Neural cell (in vitro differentiated cells): ENCODE measurements at regions not wholly inside any gene's neighbourhood (a gene's known extent, or its start where the extent isn't known, plus 50 kb on each side); places are given as distances from the start of the nearest gene placed in this dataset.

Source experiments
- H2AFZ ChIP-seq: fragments of 200-600, 300-800 bp; sonication (generic), shearing (Covaris generic); 2 replicates; pipeline ENCODE4 v1.6.0; 2014; ENCODE audit warnings: low read depth, mild to moderate bottlenecking, antibody characterized with exemption, low read length, moderate library complexity
- H3F3A ChIP-seq: fragments of 200-600 bp; shearing (Covaris generic); 2 replicates; pipeline ENCODE4 v1.6.1; 2016; ENCODE audit warnings: mild to moderate bottlenecking, moderate library complexity, mixed read lengths, antibody characterized with exemption, low read length; ENCODE audit not compliant: insufficient read depth, poor library complexity, severe bottlenecking
- H3K27ac ChIP-seq: fragments of 200-600, 300-800 bp; sonication (generic), shearing (Covaris generic); 2 replicates; pipeline ENCODE4 v1.5.1; 2014; ENCODE audit warnings: mild to moderate bottlenecking, low read length, moderate library complexity
- H3K27me3 ChIP-seq: fragments of 300-800, 200-600 bp; sonication (generic), shearing (Covaris generic); 2 replicates; pipeline ENCODE4 v1.6.0; 2014; ENCODE audit warnings: mild to moderate bottlenecking, low read depth, low read length, moderate library complexity; ENCODE audit not compliant: insufficient read depth
- H3K36me3 ChIP-seq: fragments of 300-800, 200-600 bp; sonication (generic), shearing (Covaris generic); 2 replicates; pipeline ENCODE4 v1.5.1; 2014; ENCODE audit warnings: mild to moderate bottlenecking, antibody characterized with exemption, low read length, moderate library complexity; ENCODE audit not compliant: insufficient read depth
- H3K4me2 ChIP-seq: fragments of 300-800, 200-600 bp; sonication (generic), shearing (Covaris generic); 2 replicates; pipeline ENCODE4 v1.6.0; 2014; ENCODE audit warnings: mild to moderate bottlenecking, low read length
- H3K4me3 ChIP-seq: fragments of 300-800, 200-600 bp; sonication (generic), shearing (Covaris generic); 2 replicates; pipeline ENCODE4 v1.5.1; 2014; ENCODE audit warnings: mild to moderate bottlenecking, low read length, moderate library complexity
- H3K79me2 ChIP-seq: fragments of 200-600 bp; shearing (Covaris generic); replicated peaks from 2 replicates; pipeline ENCODE4 v1.6.0; 2014; ENCODE audit warnings: mild to moderate bottlenecking, low read length, moderate library complexity; ENCODE audit not compliant: insufficient read depth
- H3K9ac ChIP-seq: fragments of 300-800, 200-600 bp; sonication (generic), shearing (Covaris generic); 2 replicates; pipeline ENCODE4 v1.6.1; 2016; ENCODE audit warnings: mild to moderate bottlenecking, low read length, mixed read lengths
- H3K9me2 ChIP-seq: fragments of 200-600 bp; shearing (Covaris generic); 2 replicates; pipeline ENCODE4 v1.6.1; 2016; ENCODE audit warnings: mild to moderate bottlenecking, low read length, mixed read lengths; ENCODE audit not compliant: insufficient read depth
- H3K9me3 ChIP-seq: fragments of 200-600, 300-800 bp; sonication (generic), shearing (Covaris generic); 2 replicates; pipeline ENCODE4 v1.6.1; 2016; ENCODE audit warnings: mild to moderate bottlenecking, mixed run types, low read length, moderate library complexity, mixed read lengths
- H4K20me1 ChIP-seq: fragments of 200-600 bp; shearing (Covaris generic); 2 replicates; pipeline ENCODE4 v1.6.1; 2016; ENCODE audit warnings: mild to moderate bottlenecking, mixed run types; ENCODE audit not compliant: insufficient read depth
- CTCF ChIP-seq: fragments of 450-650 bp; IDR thresholded peaks from 2 replicates; pipeline ENCODE4 v1.5.1; 2014; ENCODE audit warnings: antibody characterized with exemption, mild to moderate bottlenecking, moderate library complexity; ENCODE audit not compliant: poor library complexity, severe bottlenecking
- EP300 ChIP-seq: fragments of 450-650 bp; conservative IDR thresholded peaks from 2 replicates; pipeline ENCODE4 v1.6.1; 2014; ENCODE audit warnings: antibody characterized with exemption, mild to moderate bottlenecking, moderate library complexity; ENCODE audit not compliant: poor library complexity, severe bottlenecking
- EZH2 ChIP-seq: fragments of 200-600, 300-800 bp; shearing (Covaris generic), sonication (generic); IDR thresholded peaks from 2 replicates; pipeline ENCODE4 v1.6.1; 2014; ENCODE audit warnings: antibody characterized with exemption, low read length, borderline replicate concordance, mild to moderate bottlenecking; ENCODE audit not compliant: insufficient read depth, poor library complexity, severe bottlenecking
- MXI1 ChIP-seq: fragments of 450-650 bp; conservative IDR thresholded peaks from 2 replicates; pipeline ENCODE4 v1.6.1; 2014; ENCODE audit warnings: antibody characterized with exemption, mild to moderate bottlenecking; ENCODE audit not compliant: poor library complexity, severe bottlenecking
- POLR2AphosphoS5 ChIP-seq: IDR thresholded peaks from 2 replicates; pipeline ENCODE4 v1.6.1; 2012
- RAD21 ChIP-seq: fragments of 450-650 bp; conservative IDR thresholded peaks from 2 replicates; pipeline ENCODE4 v1.6.1; 2014; ENCODE audit warnings: antibody characterized with exemption, mild to moderate bottlenecking, moderate library complexity
- REST ChIP-seq: IDR thresholded peaks from 2 replicates; pipeline ENCODE4 v1.6.1; 2012; ENCODE audit warnings: borderline replicate concordance
- SMC3 ChIP-seq: fragments of 450-650 bp; conservative IDR thresholded peaks from 2 replicates; pipeline ENCODE4 v1.6.1; 2014; ENCODE audit warnings: antibody characterized with exemption, mild to moderate bottlenecking, moderate library complexity; ENCODE audit not compliant: poor library complexity
- TAF1 ChIP-seq: IDR thresholded peaks from 2 replicates; pipeline ENCODE4 v1.6.1; 2012; ENCODE audit warnings: low read depth

DNA sequence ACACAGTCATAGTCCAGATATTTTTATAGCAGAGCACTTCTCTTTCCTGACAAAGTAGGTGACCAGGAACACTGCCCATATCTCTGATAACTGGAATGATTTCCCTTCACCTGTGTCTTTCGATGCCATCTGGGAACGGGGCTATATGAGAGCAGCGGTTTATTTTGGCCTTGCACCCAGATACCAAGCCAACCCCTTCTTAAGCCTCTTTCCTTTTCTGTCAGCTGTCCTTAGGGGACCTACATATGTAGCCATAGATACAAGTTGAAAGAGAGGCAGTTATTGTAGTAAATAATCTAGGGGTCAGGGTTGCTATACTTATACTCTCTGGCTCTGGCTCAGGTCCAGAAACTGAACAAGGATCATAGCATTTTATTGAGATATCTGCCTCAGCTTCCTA lies 128.8 kb downstream of the NHLRC3 start:
- Histone ChIP-seq H4K20me1 (no peaks in the 10 kb centered on the region), H3K4me2 (no peak overlapping the region), H3K9me2 (no peaks in the 10 kb centered on the region), H2AFZ (no peak overlapping the region), H3K27ac (no peak overlapping the region), H3K79me2 (no peaks in the 10 kb centered on the region), H3K4me3 (no peak overlapping the region), H3K36me3 (no peaks in the 10 kb centered on the region), H3F3A (no peaks in the 10 kb centered on the region), H3K27me3 (no peaks in the 10 kb centered on the region), H3K9ac (no peak overlapping the region), H3K9me3 (no peaks in the 10 kb centered on the region)
- TF ChIP-seq REST (no peak), CTCF (no peak), SMC3 (no peak), RAD21 (no peak), POLR2AphosphoS5 (no peak), MXI1 (no peak), EZH2 (no peak), TAF1 (no peak)

- Histone ChIP-seq H3K4me3 (no peak overlapping the region), H3F3A (no peaks in the 10 kb centered on the region), H3K36me3 (no peaks in the 10 kb centered on the region), H3K9ac (no peak overlapping the region), H3K27me3 (no peaks in the 10 kb centered on the region), H3K4me2 (no peak overlapping the region), H4K20me1 (no peaks in the 10 kb centered on the region), H3K9me2 (no peaks in the 10 kb centered on the region), H3K9me3 (no peaks in the 10 kb centered on the region), H3K27ac (no peak overlapping the region), H3K79me2 (no peaks in the 10 kb centered on the region), H2AFZ (no peak overlapping the region)
- no peak for TF ChIP-seq POLR2AphosphoS5
- TF ChIP-seq MXI1: no peak
- TF ChIP-seq EZH2: no peak
- no peak for TF ChIP-seq EP300
- TF ChIP-seq SMC3: no peak
- no peak for TF ChIP-seq REST
- TF ChIP-seq RAD21: no peak
- TF ChIP-seq CTCF: no peak
- no peak for TF ChIP-seq TAF1
These were observed 132.5 kb downstream of the NHLRC3 start for GRCh38 chr13:39170711-39171110.
